Kidney (tissue), 13 donors: ENCODE measurements at regions not wholly inside any gene's neighbourhood (a gene's known extent, or its start where the extent isn't known, plus 50 kb on each side); places are given as distances from the start of the nearest gene placed in this dataset.

Source experiments
- DNase-seq, 5 donors: peaks; one replicate each; pipeline ENCODE4 v3.0.0-alpha.2; 2013 to 2020
- FAIRE-seq: peaks from 2 replicates; lab custom pipeline; 2012; peaks lifted over from hg19 to GRCh38; lab: Jason Lieb, UNC
- H3K27ac ChIP-seq, 2 donors: one replicate each; pipeline ENCODE4 v1.7.0; 2013; ENCODE audit warnings: low read depth in 2 of 2, low read length in 2 of 2, inconsistent platforms in 1 of 2
- H3K27me3 ChIP-seq: one replicate; pipeline ENCODE4 v1.7.1; 2013; ENCODE audit warnings: low read length, inconsistent platforms; ENCODE audit not compliant: control insufficient read depth, insufficient read depth
- H3K36me3 ChIP-seq, 3 donors: one replicate each; pipeline versions ENCODE4 v1.7.0 to v1.7.1; 2013; ENCODE audit warnings: low read length in 3 of 3, control low read depth in 1 of 3, inconsistent platforms in 1 of 3; ENCODE audit not compliant: insufficient read depth in 3 of 3, control insufficient read depth in 2 of 3
- H3K4me1 ChIP-seq, 3 donors: one replicate each; pipeline versions ENCODE4 v1.7.0 to v1.7.1; 2013; ENCODE audit warnings: low read length in 3 of 3, inconsistent platforms in 1 of 3, low read depth in 1 of 3; ENCODE audit not compliant: control insufficient read depth in 2 of 3, insufficient read depth in 2 of 3
- H3K4me3 ChIP-seq, 3 donors: one replicate each; pipeline versions ENCODE4 v1.7.0 to v1.8.1; 2013; ENCODE audit warnings: low read length in 3 of 3, control low read depth in 1 of 3, inconsistent platforms in 1 of 3
- H3K9ac ChIP-seq, 3 donors: one replicate each; pipeline versions ENCODE4 v1.7.0 to v1.7.1; 2013; ENCODE audit warnings: low read length in 3 of 3, control low read depth in 1 of 3, inconsistent platforms in 1 of 3
- H3K9me3 ChIP-seq, 3 donors: one replicate each; pipeline versions ENCODE4 v1.7.0 to v1.7.1; 2013; ENCODE audit warnings: low read length in 3 of 3, control low read depth in 1 of 3, inconsistent platforms in 1 of 3; ENCODE audit not compliant: control insufficient read depth in 2 of 3, insufficient read depth in 1 of 3
- CTCF ChIP-seq: IDR thresholded peaks from 3 replicates; pipeline ENCODE4 v1.5.1; 2012; ENCODE audit warnings: mild to moderate bottlenecking, moderate library complexity, borderline replicate concordance; ENCODE audit not compliant: insufficient read depth; ENCODE audit errors: extremely low read depth
- intact Hi-C: fragments of 100-400 bp; cut with DNase I; formaldehyde crosslinking; loops from one replicate; pipeline ENCODE4 v1.11.1; 2022
- donor health status: control.
- donor health status: control.
- donor health status: control.
- donor health status: control.
- donor health status: control.
- donor health status: DM: yes; HTN: yes; CAD: no.
- donor health status: Normal renal cell carcinoma (clear cell type).

DNA sequence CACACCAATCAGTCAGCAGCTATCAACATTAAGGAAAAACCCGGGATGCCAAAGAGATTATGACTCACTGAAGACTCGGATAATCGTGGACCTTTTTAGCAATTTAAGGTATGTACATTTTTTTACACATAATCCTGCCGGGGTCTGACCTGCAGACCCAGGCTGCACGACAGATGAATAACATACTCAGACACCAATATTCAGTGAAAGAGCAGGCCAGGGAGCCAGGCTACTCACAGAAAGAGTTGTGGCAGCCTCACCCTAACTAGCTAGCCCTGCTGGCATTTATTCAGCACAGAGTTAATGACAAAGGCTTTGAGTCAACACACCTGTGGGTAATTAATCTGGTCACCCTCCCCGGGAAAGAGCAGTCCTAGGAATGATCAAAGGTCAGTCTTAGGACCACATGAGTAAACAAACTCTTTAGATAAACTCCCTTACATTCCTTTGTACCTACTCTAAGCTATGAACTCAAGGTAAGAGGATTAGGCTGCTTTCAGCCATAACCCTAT is 727.5 kb downstream of the TBL1XR1 start:
- Histone ChIP-seq H3K9me3 (peaks cover 0 to 2% (median 0%) of the 10 kb centered on the region in 3 donors), H3K4me1 (no peaks in the 10 kb centered on the region), H3K4me3 (no peak overlapping the region), H3K27ac (no peak overlapping the region), H3K9ac (no peak overlapping the region), H3K27me3 (no peaks in the 10 kb centered on the region), H3K36me3 (no peaks in the 10 kb centered on the region)
- intact Hi-C loops: no loop called here
- FAIRE-seq (no peak), DNase-seq (no peak)
- no peak for TF ChIP-seq CTCF

GRCh38 chr3:176463610-176464009 is 733.7 kb downstream of the TBL1XR1 start:
- TF ChIP-seq CTCF: no peak
- H3K4me1 ChIP-seq: no peaks in the 10 kb centered on the region
- no peak for DNase-seq
- no peak for FAIRE-seq
- intact Hi-C loops: no loop called here
- H3K36me3 ChIP-seq: no peaks in the 10 kb centered on the region
- no peaks in the 10 kb centered on the region for H3K9me3 ChIP-seq
- no peaks in the 10 kb centered on the region for H3K27me3 ChIP-seq
- no peak overlapping the region for H3K4me3 ChIP-seq
- no peak overlapping the region for H3K9ac ChIP-seq
- H3K27ac ChIP-seq: no peak overlapping the region

GRCh38 chr3:176447369-176447768 is 749.9 kb downstream of the TBL1XR1 start:
- no peak for FAIRE-seq
- H3K27me3 ChIP-seq: no peaks in the 10 kb centered on the region
- H3K4me3 ChIP-seq: no peak overlapping the region
- no peaks in the 10 kb centered on the region for H3K9me3 ChIP-seq
- no peaks in the 10 kb centered on the region for H3K36me3 ChIP-seq
- no peak overlapping the region for H3K9ac ChIP-seq
- no peak for DNase-seq
- intact Hi-C loops: no loop called here
- no peak overlapping the region for H3K27ac ChIP-seq
- TF ChIP-seq CTCF: no peak
- H3K4me1 ChIP-seq: no peaks in the 10 kb centered on the region

DNA sequence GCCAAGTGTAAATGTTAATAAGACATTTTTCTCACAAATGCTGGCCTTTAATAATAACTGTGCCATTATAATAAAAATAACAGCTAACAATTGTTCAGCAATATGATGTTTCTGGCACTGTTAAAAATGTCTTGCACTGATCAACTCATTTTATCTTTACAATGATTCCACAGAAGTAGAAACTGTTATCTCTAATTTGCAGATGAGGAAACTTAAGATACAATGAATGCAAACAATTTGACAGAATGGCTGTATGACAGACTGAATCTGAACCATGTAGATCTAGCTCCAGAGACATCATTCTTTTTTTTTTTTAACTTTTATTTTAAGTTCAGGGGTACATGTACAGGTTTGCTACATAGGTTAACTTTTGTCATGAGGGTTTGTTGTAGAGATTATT is 755.0 kb downstream of the TBL1XR1 start:
- Histone ChIP-seq H3K4me1 (no peaks in the 10 kb centered on the region), H3K36me3 (no peaks in the 10 kb centered on the region), H3K9ac (no peak overlapping the region), H3K4me3 (no peak overlapping the region), H3K27ac (no peak overlapping the region), H3K9me3 (no peaks in the 10 kb centered on the region), H3K27me3 (no peaks in the 10 kb centered on the region)
- no peak for DNase-seq
- TF ChIP-seq CTCF: no peak
- no peak for FAIRE-seq
- intact Hi-C loops: no loop called here
